ENCODE measurements at regions not wholly inside any gene's neighbourhood (a gene's known extent, or its start where the extent isn't known, plus 50 kb on each side); places are given as distances from the start of the nearest gene placed in this dataset.

GRCh38 chr6:3551716-3552511 lies 95.1 kb upstream of the SLC22A23 start:
- no peak overlapping the region for H3K4me3 ChIP-seq (replicated peaks; ENCODE audit: low read depth, low read length)
- TF ChIP-seq CTCF (IDR thresholded peaks at IDR 0.05; ENCODE audit: low read depth, low read length, missing control alignments): no peak
- no peak for DNase-seq (ENCODE audit: extremely low read depth, low read depth)

DNA sequence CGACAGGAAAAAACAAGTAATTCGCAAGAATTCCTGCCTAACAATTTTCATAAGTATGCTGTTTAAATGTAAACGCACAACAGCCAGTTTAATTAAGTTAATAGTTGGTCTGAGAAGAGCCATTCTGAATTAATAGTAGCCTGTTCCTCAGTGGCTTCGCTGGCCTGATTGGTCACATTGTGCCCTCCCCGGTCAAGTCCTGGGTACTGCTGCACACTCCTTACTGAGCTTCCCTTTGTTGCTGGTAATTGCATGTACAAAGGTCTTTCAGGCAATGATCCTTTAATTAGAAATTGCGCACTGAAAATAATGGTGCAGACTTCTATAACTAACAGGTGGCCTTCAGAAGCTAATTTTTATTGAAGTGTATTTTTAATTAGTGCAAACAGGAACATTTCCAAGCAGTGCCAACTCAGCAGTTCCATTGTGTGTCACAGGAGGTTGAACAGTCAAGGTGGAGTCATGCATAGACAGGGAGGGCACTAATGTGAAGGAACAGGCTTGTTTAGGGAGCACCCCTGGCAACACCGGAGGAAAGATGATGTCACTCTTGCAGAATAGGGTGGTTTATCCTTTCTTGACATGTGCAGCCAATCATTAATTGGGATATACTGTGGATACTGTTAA lies 92.6 kb upstream of the SLC22A23 start:
- H3K4me3 ChIP-seq (replicated peaks; ENCODE audit: low read depth, low read length): no peak overlapping the region
- no peak for TF ChIP-seq CTCF (IDR thresholded peaks at IDR 0.05; ENCODE audit: low read depth, low read length, missing control alignments)
- DNase-seq (ENCODE audit: extremely low read depth, low read depth): no peak

- TF ChIP-seq CTCF (IDR thresholded peaks at IDR 0.05; ENCODE audit: low read depth, low read length, missing control alignments): no peak
- no peak overlapping the region for H3K4me3 ChIP-seq (replicated peaks; ENCODE audit: low read depth, low read length)
- no peak for DNase-seq (ENCODE audit: extremely low read depth, low read depth)
Measured at GRCh38 chr6:3546121-3546520, 89.3 kb upstream of the SLC22A23 start.

GRCh38 chr6:3545156-3545555 lies 88.3 kb upstream of the SLC22A23 start:
- no peak for DNase-seq (ENCODE audit: extremely low read depth, low read depth)
- TF ChIP-seq CTCF (IDR thresholded peaks at IDR 0.05; ENCODE audit: low read depth, low read length, missing control alignments): no peak
- no peak overlapping the region for H3K4me3 ChIP-seq (replicated peaks; ENCODE audit: low read depth, low read length)

- H3K4me3 ChIP-seq (replicated peaks; ENCODE audit: low read depth, low read length): no peak overlapping the region
- no peak for TF ChIP-seq CTCF (IDR thresholded peaks at IDR 0.05; ENCODE audit: low read depth, low read length, missing control alignments)
- no peak for DNase-seq (ENCODE audit: extremely low read depth, low read depth)
Measured at GRCh38 chr6:3542032-3542640, 85.3 kb upstream of the SLC22A23 start.

GRCh38 chr6:3541006-3541585 lies 84.2 kb upstream of the SLC22A23 start:
- no peak overlapping the region for H3K4me3 ChIP-seq (replicated peaks; ENCODE audit: low read depth, low read length)
- no peak for DNase-seq (ENCODE audit: extremely low read depth, low read depth)
- TF ChIP-seq CTCF (IDR thresholded peaks at IDR 0.05; ENCODE audit: low read depth, low read length, missing control alignments): no peak
